H1 (cell line): ENCODE measurements at regions not wholly inside any gene's neighbourhood (a gene's known extent, or its start where the extent isn't known, plus 50 kb on each side); places are given as distances from the start of the nearest gene placed in this dataset.

Experiments
- CTCF ChIA-PET: fragments of 300-600 bp; sonication (Branson Sonifier 250); formaldehyde crosslinking; loops from one replicate; lab custom pipeline; 2021; ENCODE audit not compliant: partially characterized antibody; lab: Charles Lee
- POLR2A ChIA-PET: fragments of 300-600 bp; sonication (Branson Sonifier 250); formaldehyde crosslinking; loops from one replicate; lab custom pipeline; 2021; ENCODE audit warnings: inconsistent platforms; ENCODE audit not compliant: partially characterized antibody; lab: Charles Lee
- DNase-seq, 2 experiments: peaks; one replicate each; pipeline versions ENCODE4 v3.0.0 to v3.0.0-alpha.2; 2010 to 2022; ENCODE audit warnings: low spot score in 2 of 2, low read depth in 1 of 2, mixed read lengths in 1 of 2
- FAIRE-seq: peaks from 2 replicates; lab custom pipeline; 2011; peaks lifted over from hg19 to GRCh38; lab: Jason Lieb, UNC
- H2AFZ ChIP-seq: 2 replicates; pipeline ENCODE4 v1.8.1; 2012; ENCODE audit warnings: low read length, inconsistent platforms
- H2AK5ac ChIP-seq: 2 replicates; pipeline ENCODE4 v1.6.1; 2013; ENCODE audit warnings: low read depth, low read length
- H2BK120ac ChIP-seq: replicated peaks from 2 replicates; pipeline ENCODE3; 2013; ENCODE audit warnings: low read depth, low read length, inconsistent platforms
- H2BK12ac ChIP-seq: 2 replicates; pipeline ENCODE4 v1.6.1; 2013; ENCODE audit warnings: low read depth, low read length
- H2BK15ac ChIP-seq: 2 replicates; pipeline ENCODE4 v1.6.1; 2013; ENCODE audit warnings: low read length
- H2BK20ac ChIP-seq: 2 replicates; pipeline ENCODE4 v1.6.1; 2013; ENCODE audit warnings: low read length
- H2BK5ac ChIP-seq: 2 replicates; pipeline ENCODE4 v1.6.1; 2013; ENCODE audit warnings: low read depth, low read length
- H3K14ac ChIP-seq: 2 replicates; pipeline ENCODE4 v1.6.1; 2013; ENCODE audit warnings: inconsistent platforms; ENCODE audit not compliant: insufficient read length
- H3K18ac ChIP-seq: 2 replicates; pipeline ENCODE4 v1.6.1; 2013; ENCODE audit warnings: low read length; ENCODE audit errors: extremely low read depth
- H3K23ac ChIP-seq: 2 replicates; pipeline ENCODE4 v1.6.1; 2013; ENCODE audit warnings: inconsistent platforms; ENCODE audit not compliant: insufficient read length
- H3K23me2 ChIP-seq: 2 replicates; pipeline ENCODE4 v1.6.1; 2013; ENCODE audit warnings: low read depth, low read length
- H3K27ac ChIP-seq: 2 replicates; pipeline ENCODE4 v1.6.1; 2011; ENCODE audit warnings: low read depth, low read length, inconsistent platforms
- H3K27me3 ChIP-seq, 4 experiments: replicated peaks in 1 of 4; 1 replicate in 1 of 4; 2 replicates in 3 of 4; pipeline versions ENCODE4 v1.6.1 to v1.8.1; 2011 to 2013; ENCODE audit warnings: low read length in 3 of 4, mild to moderate bottlenecking in 3 of 4, inconsistent platforms in 2 of 4, mixed read lengths in 2 of 4, moderate library complexity in 1 of 4; ENCODE audit not compliant: control insufficient read depth in 3 of 4, insufficient read depth in 3 of 4; ENCODE audit errors: extremely low read depth in 1 of 4
- H3K36me3 ChIP-seq, 4 experiments: 2 replicates each; pipeline versions ENCODE4 v1.6.1 to v1.8.1; 2011 to 2013; ENCODE audit warnings: mild to moderate bottlenecking in 4 of 4, low read length in 3 of 4, moderate library complexity in 2 of 4, control low read depth in 1 of 4, inconsistent platforms in 1 of 4; ENCODE audit not compliant: insufficient read depth in 4 of 4, control insufficient read depth in 2 of 4
- H3K4ac ChIP-seq: replicated peaks from 2 replicates; pipeline ENCODE3; 2013; ENCODE audit warnings: low read length, low read depth, mixed read lengths, inconsistent platforms; ENCODE audit not compliant: insufficient read length
- H3K4me1 ChIP-seq, 4 experiments: replicated peaks in 1 of 4; 1 replicate in 1 of 4; 2 replicates in 3 of 4; pipeline versions ENCODE4 v1.6.1 to v1.8.1; 2011 to 2013; ENCODE audit warnings: low read length in 3 of 4, inconsistent platforms in 2 of 4, mixed read lengths in 1 of 4; ENCODE audit not compliant: insufficient read depth in 4 of 4, control insufficient read depth in 3 of 4
- H3K4me2 ChIP-seq, 2 experiments: 2 replicates each; pipeline versions ENCODE4 v1.6.1 to v1.8.1; 2011 to 2013; ENCODE audit warnings: low read depth in 2 of 2, low read length in 2 of 2, control low read depth in 1 of 2, inconsistent platforms in 1 of 2, mild to moderate bottlenecking in 1 of 2; ENCODE audit not compliant: insufficient read depth in 1 of 2
- H3K4me3 ChIP-seq, 4 experiments: fragments of 200-600, 300-600 bp in 1 of 4; sonication (generic), shearing (Covaris generic), sonication (Bioruptor Twin) in 1 of 4; 2 replicates each; pipeline versions ENCODE4 v1.5.1 to v1.8.1; 2011 to 2016; ENCODE audit warnings: low read length in 4 of 4, low read depth in 3 of 4, control low read depth in 2 of 4, inconsistent platforms in 2 of 4, mild to moderate bottlenecking in 2 of 4, mixed read lengths in 1 of 4, moderate library complexity in 1 of 4; ENCODE audit not compliant: insufficient read depth in 2 of 4; ENCODE audit errors: extremely low read depth in 1 of 4
- H3K56ac ChIP-seq: replicated peaks from 2 replicates; pipeline ENCODE3; 2013; ENCODE audit warnings: low read depth, mild to moderate bottlenecking, mixed read lengths, low read length, inconsistent platforms; ENCODE audit not compliant: insufficient read length
- H3K79me1 ChIP-seq: 2 replicates; pipeline ENCODE4 v1.6.1; 2013; ENCODE audit warnings: low read depth, low read length, control low read depth
- H3K79me2 ChIP-seq, 2 experiments: 2 replicates each; pipeline versions ENCODE4 v1.6.1 to v1.8.1; 2012 to 2013; ENCODE audit warnings: low read length in 2 of 2, mild to moderate bottlenecking in 2 of 2, inconsistent platforms in 1 of 2; ENCODE audit not compliant: insufficient read depth in 2 of 2, control insufficient read depth in 1 of 2
- H3K9ac ChIP-seq, 4 experiments: replicated peaks in 1 of 4; 1 replicate in 1 of 4; 2 replicates in 3 of 4; pipeline versions ENCODE4 v1.6.1 to v1.8.1; 2011 to 2013; ENCODE audit warnings: low read depth in 3 of 4, low read length in 3 of 4, control low read depth in 2 of 4, mild to moderate bottlenecking in 2 of 4, moderate library complexity in 2 of 4, inconsistent platforms in 1 of 4; ENCODE audit errors: extremely low read depth in 1 of 4
- H3K9me3 ChIP-seq, 2 experiments: 2 replicates each; pipeline versions ENCODE4 v1.6.1 to v1.8.1; 2012 to 2013; ENCODE audit warnings: mild to moderate bottlenecking in 2 of 2, moderate library complexity in 2 of 2, control low read depth in 1 of 2, inconsistent platforms in 1 of 2, low read depth in 1 of 2, low read length in 1 of 2, mixed read lengths in 1 of 2; ENCODE audit not compliant: insufficient read depth in 2 of 2
- H4K20me1 ChIP-seq, 2 experiments: replicated peaks in 1 of 2; 2 replicates each; pipeline versions ENCODE3 to v1.8.1; 2011 to 2013; ENCODE audit warnings: inconsistent platforms in 2 of 2, low read length in 2 of 2, mild to moderate bottlenecking in 1 of 2; ENCODE audit not compliant: insufficient read depth in 2 of 2, control insufficient read depth in 1 of 2
- H4K5ac ChIP-seq: 2 replicates; pipeline ENCODE4 v1.6.1; 2013; ENCODE audit warnings: low read length, low read depth, mixed read lengths, inconsistent platforms; ENCODE audit not compliant: insufficient read length
- H4K8ac ChIP-seq: 2 replicates; pipeline ENCODE4 v1.8.0; 2013; ENCODE audit warnings: mild to moderate bottlenecking, moderate library complexity, low read length, inconsistent platforms; ENCODE audit not compliant: insufficient read depth; ENCODE audit errors: extremely low read depth
- H4K91ac ChIP-seq: replicated peaks from 2 replicates; pipeline ENCODE3; 2013; ENCODE audit warnings: low read length, mixed read lengths, inconsistent platforms; ENCODE audit not compliant: insufficient read length
- BCL11A ChIP-seq, 2 experiments: IDR thresholded peaks; one replicate each; pipeline ENCODE4 v1.6.1; 2011; ENCODE audit warnings: low read depth in 2 of 2, low read length in 2 of 2, mild to moderate bottlenecking in 2 of 2
- BRCA1 ChIP-seq: IDR thresholded peaks from 2 replicates; pipeline ENCODE4 v1.6.1; 2012; ENCODE audit warnings: low read depth, low read length, improper control_type of control experiment
- CEBPB ChIP-seq: IDR thresholded peaks from 2 replicates; pipeline ENCODE4 v1.6.1; 2012; ENCODE audit warnings: low read depth, low read length
- CTBP2 ChIP-seq: IDR thresholded peaks from 2 replicates; pipeline ENCODE4 v1.7.0; 2011; ENCODE audit warnings: borderline replicate concordance, mild to moderate bottlenecking, moderate library complexity, mixed read lengths, low read length; ENCODE audit not compliant: insufficient read depth, insufficient read length
- EP300 ChIP-seq, 2 experiments: IDR thresholded peaks; 1 replicate in 1 of 2; 2 replicates in 1 of 2; pipeline ENCODE4 v1.6.1; 2011 to 2012; ENCODE audit warnings: low read depth in 2 of 2, low read length in 2 of 2, mild to moderate bottlenecking in 2 of 2, borderline replicate concordance in 1 of 2, inconsistent platforms in 1 of 2, moderate library complexity in 1 of 2
- GABPA ChIP-seq: IDR thresholded peaks from 2 replicates; pipeline ENCODE4 v1.6.1; 2011; ENCODE audit warnings: mild to moderate bottlenecking, low read length, moderate library complexity, borderline replicate concordance; ENCODE audit not compliant: insufficient read depth
- JUND ChIP-seq: IDR thresholded peaks from 2 replicates; pipeline ENCODE4 v1.6.1; 2011; ENCODE audit warnings: mild to moderate bottlenecking, improper control_type of control experiment, low read length
- MAFK ChIP-seq: IDR thresholded peaks from 2 replicates; pipeline ENCODE4 v1.6.1; 2012; ENCODE audit warnings: low read depth, mild to moderate bottlenecking, improper control_type of control experiment, low read length
- SIX5 ChIP-seq: IDR thresholded peaks from 2 replicates; pipeline ENCODE4 v1.6.1; 2011; ENCODE audit warnings: mild to moderate bottlenecking, low read depth, low read length
- SP4 ChIP-seq: IDR thresholded peaks from 2 replicates; pipeline ENCODE4 v1.6.1; 2012; ENCODE audit warnings: low read length, inconsistent platforms
- SRF ChIP-seq: IDR thresholded peaks from 2 replicates; pipeline ENCODE4 v1.6.1; 2011; ENCODE audit warnings: mild to moderate bottlenecking, low read depth, low read length, moderate library complexity
- SUZ12 ChIP-seq: fragments of 200-600 bp; sonication (generic); IDR thresholded peaks from 2 replicates; pipeline ENCODE4 v1.6.1; 2012; ENCODE audit warnings: mild to moderate bottlenecking, inconsistent platforms, low read length, moderate library complexity, mixed read lengths
- TAF7 ChIP-seq: optimal IDR thresholded peaks from 2 replicates; pipeline ENCODE3; 2011; ENCODE audit warnings: low read depth, mild to moderate bottlenecking, inconsistent platforms, low read length, moderate library complexity, borderline replicate concordance
- TEAD4 ChIP-seq: IDR thresholded peaks from 2 replicates; pipeline ENCODE4 v1.6.1; 2012; ENCODE audit warnings: low read depth, low read length, inconsistent platforms, mixed read lengths
- WGBS, 2 experiments: shearing (Covaris generic) in 1 of 2; methylation state at CpG; one replicate each; pipeline versions ENCODE4 v1.1.6 to v1.1.7; 2013 to 2015; ENCODE audit warnings: low lambda C conversion rate in 2 of 2, mixed read lengths in 2 of 2, inconsistent platforms in 1 of 2, low coverage in 1 of 2, missing lambda C conversion rate in 1 of 2; ENCODE audit not compliant: insufficient replicate concordance in 2 of 2, insufficient coverage in 1 of 2, insufficient read length in 1 of 2; ENCODE audit errors: extremely low coverage in 1 of 2, missing lambda C conversion rate in 1 of 2; 5-methylcytosine and 5-hydroxymethylcytosine counted together

DNA sequence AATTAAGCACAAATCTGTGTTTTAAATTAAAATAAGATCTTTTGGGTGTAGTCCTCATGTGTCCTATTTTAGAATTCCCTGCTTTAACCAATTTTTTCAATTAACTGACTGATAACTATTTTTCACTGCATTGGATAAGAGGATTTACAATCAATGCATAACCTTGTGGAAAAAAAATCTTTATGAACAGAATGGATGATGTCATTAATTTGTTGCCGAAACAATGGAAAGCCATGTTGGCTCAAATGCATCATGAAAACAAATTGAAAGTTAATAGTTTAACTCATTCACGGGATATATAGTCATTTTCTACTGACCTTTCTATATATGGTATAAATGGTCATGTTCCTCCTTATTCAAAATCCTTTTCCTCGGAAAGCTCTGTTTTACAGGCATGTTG, 82.3 kb downstream of the PRLHR start:
- FAIRE-seq = no peak
- H3K79me2 ChIP-seq = no peaks in the 10 kb centered on the region

More for the DNA sequence above, 82.3 kb downstream of the PRLHR start:
- Histone ChIP-seq H3K4me2 (no peak overlapping the region), H3K23me2 (no peaks in the 10 kb centered on the region), H4K8ac (no peak overlapping the region), H3K56ac (no peak overlapping the region), H4K5ac (no peak overlapping the region), H3K4me1 (no peaks in the 10 kb centered on the region), H2BK15ac (no peak overlapping the region), H3K18ac (no peak overlapping the region)
- TF ChIP-seq GABPA (no peak), SRF (no peak), EP300 (IDR thresholded peaks at IDR 0.05; ENCODE audit: borderline replicate concordance in 1 of 2, low read depth in 2 of 2, low read length in 2 of 2) (no peak), CEBPB (no peak), MAFK (no peak), TEAD4 (no peak), JUND (no peak), CTBP2 (no peak), TAF7 (no peak), BRCA1 (no peak), SP4 (no peak), SIX5 (no peak), SUZ12 (no peak), BCL11A (IDR thresholded peaks at IDR 0.05; ENCODE audit: low read depth in 2 of 2, low read length in 2 of 2) (no peak)
- TF ChIP-seq, all 59 proteins: peak for 0
- Histone ChIP-seq H2BK12ac (no peak overlapping the region), H4K91ac (no peak overlapping the region), H3K14ac (no peak overlapping the region), H2AK5ac (no peak overlapping the region), H3K27ac (no peak overlapping the region), H2BK20ac (no peak overlapping the region), H3K27me3 (no peaks in the 10 kb centered on the region), H3K9me3 (peaks cover 0 to 6% of the 10 kb centered on the region in 2 experiments; a peak in 1 of 4 replicates), H3K23ac (no peak overlapping the region), H2AFZ (no peak overlapping the region), H3K36me3 (no peaks in the 10 kb centered on the region), H3K79me1 (no peaks in the 10 kb centered on the region), H3K4me3 (no peak overlapping the region), H4K20me1 (no peaks in the 10 kb centered on the region), H2BK120ac (no peak overlapping the region), H2BK5ac (no peak overlapping the region), H3K4ac (no peak overlapping the region), H3K9ac (no peak overlapping the region)
- CTCF ChIA-PET = no interaction called here
- 93% methylated on average over 3 of the region's 3 CpGs; no CpG with 5 or more reads in 1 of the 2 experiments for WGBS, 2 experiments
- POLR2A ChIA-PET = no interaction called here
- no peak for DNase-seq
